HEK293 (cell line): ENCODE measurements at regions not wholly inside any gene's neighbourhood (a gene's known extent, or its start where the extent isn't known, plus 50 kb on each side); places are given as distances from the start of the nearest gene placed in this dataset.

Experiments used
- CTCF ChIA-PET: fragments of 350-600 bp; formaldehyde crosslinking; extraction: SDS; loops from one replicate; lab custom pipeline; 2021; ENCODE audit warnings: antibody characterized with exemption; lab: Yijun Ruan, JAX
- POLR2A ChIA-PET: fragments of 300-600 bp; formaldehyde crosslinking; extraction: SDS; loops from one replicate; lab custom pipeline; 2020; ENCODE audit warnings: antibody characterized with exemption, inconsistent platforms; lab: Yijun Ruan, JAX
- H3K27ac ChIP-seq: fragments of 200-500 bp; sonication (Bioruptor generic); 2 replicates; pipeline ENCODE4 v1.5.1; 2014; ENCODE audit warnings: low read depth, low read length, control low read depth, inconsistent platforms; ENCODE audit errors: extremely low read depth
- H3K36me3 ChIP-seq, 2 experiments: fragments of 200-500 bp in 1 of 2; sonication (Bioruptor generic) in 1 of 2; 1 replicate in 1 of 2; 2 replicates in 1 of 2; pipeline ENCODE4 v1.5.1; 2014 to 2017; ENCODE audit warnings: inconsistent platforms in 2 of 2, low read length in 2 of 2; ENCODE audit not compliant: control insufficient read depth in 2 of 2, insufficient read depth in 1 of 2
- H3K4me1 ChIP-seq: fragments of 200-500 bp; sonication (Bioruptor generic); 2 replicates; pipeline ENCODE4 v1.5.1; 2014; ENCODE audit warnings: mild to moderate bottlenecking, low read length, inconsistent platforms; ENCODE audit not compliant: control insufficient read depth, insufficient read depth
- H3K4me3 ChIP-seq: 2 replicates; pipeline ENCODE4 v1.5.1; 2011; ENCODE audit warnings: low read depth, mild to moderate bottlenecking, control low read depth, low read length, moderate library complexity
- H3K9me3 ChIP-seq: fragments of 200-500 bp; sonication (Bioruptor generic); 2 replicates; pipeline ENCODE4 v1.5.1; 2014; ENCODE audit warnings: low read depth, low read length, inconsistent platforms; ENCODE audit not compliant: control insufficient read depth, insufficient read depth
- AEBP2 ChIP-seq: fragments of 450-650 bp; formaldehyde crosslinking; IDR thresholded peaks from 2 replicates; pipeline ENCODE4 v1.5.1; 2016; ENCODE audit warnings: missing biosample characterization, missing genetic modification characterization, borderline replicate concordance
- GLI2 ChIP-seq: fragments of 450-650 bp; formaldehyde crosslinking; IDR thresholded peaks from 2 replicates; pipeline ENCODE4; 2017; ENCODE audit warnings: missing biosample characterization, missing genetic modification characterization, low read depth, borderline replicate concordance
- HOXA7 ChIP-seq: sonication (generic); formaldehyde crosslinking; IDR thresholded peaks from 2 replicates; pipeline ENCODE4 v1.8.1; 2022; ENCODE audit warnings: missing genetic modification reagents, borderline replicate concordance
- HOXC10 ChIP-seq: sonication (generic); formaldehyde crosslinking; IDR thresholded peaks from 2 replicates; pipeline ENCODE4 v1.8.1; 2023; ENCODE audit warnings: mild to moderate bottlenecking, missing genetic modification reagents
- PATZ1 ChIP-seq: fragments of 450-650 bp; formaldehyde crosslinking; IDR thresholded peaks from 2 replicates; pipeline ENCODE4 v1.5.1; 2016; ENCODE audit warnings: missing biosample characterization, missing genetic modification characterization
- WT1 ChIP-seq: fragments of 450-650 bp; formaldehyde crosslinking; IDR thresholded peaks from 2 replicates; pipeline ENCODE4 v1.5.1; 2016; ENCODE audit warnings: missing biosample characterization, missing genetic modification characterization
- YY2 ChIP-seq: fragments of 450-650 bp; formaldehyde crosslinking; IDR thresholded peaks from 2 replicates; pipeline ENCODE4 v1.5.1; 2016; ENCODE audit warnings: missing biosample characterization, missing genetic modification characterization
- ZBTB1 ChIP-seq: fragments of 450-650 bp; formaldehyde crosslinking; IDR thresholded peaks from 2 replicates; pipeline ENCODE4 v1.5.1; 2016; ENCODE audit warnings: missing biosample characterization, missing genetic modification characterization
- ZBTB11 ChIP-seq: fragments of 450-650 bp; formaldehyde crosslinking; conservative IDR thresholded peaks from 2 replicates; pipeline ENCODE4 v1.5.1; 2016; ENCODE audit warnings: low read depth, missing biosample characterization, missing genetic modification characterization
- ZBTB21 ChIP-seq: fragments of 450-650 bp; formaldehyde crosslinking; IDR thresholded peaks from 2 replicates; pipeline ENCODE4 v1.5.1; 2017; ENCODE audit warnings: missing biosample characterization, missing genetic modification characterization
- ZBTB6 ChIP-seq: fragments of 450-650 bp; formaldehyde crosslinking; IDR thresholded peaks from 2 replicates; pipeline ENCODE4 v1.5.1; 2017; ENCODE audit warnings: missing biosample characterization, missing genetic modification characterization
- ZFP37 ChIP-seq: fragments of 450-650 bp; formaldehyde crosslinking; IDR thresholded peaks from 2 replicates; pipeline ENCODE4 v1.5.1; 2016; ENCODE audit warnings: missing biosample characterization, missing genetic modification characterization
- ZNF148 ChIP-seq: fragments of 450-650 bp; formaldehyde crosslinking; IDR thresholded peaks from 2 replicates; pipeline ENCODE4 v1.5.0; 2017; ENCODE audit warnings: missing biosample characterization, missing genetic modification characterization, borderline replicate concordance
- ZNF18 ChIP-seq: fragments of 450-650 bp; formaldehyde crosslinking; IDR thresholded peaks from 2 replicates; pipeline ENCODE4 v1.5.1; 2016; ENCODE audit warnings: missing biosample characterization, missing genetic modification characterization
- ZNF202 ChIP-seq: fragments of 450-650 bp; formaldehyde crosslinking; IDR thresholded peaks from 2 replicates; pipeline ENCODE4 v1.5.1; 2016; ENCODE audit warnings: missing biosample characterization, missing genetic modification characterization, borderline replicate concordance
- ZNF248 ChIP-seq: fragments of 450-650 bp; formaldehyde crosslinking; IDR thresholded peaks from 2 replicates; pipeline ENCODE4 v1.5.1; 2017; ENCODE audit warnings: missing biosample characterization, missing genetic modification characterization
- ZNF324 ChIP-seq: fragments of 450-650 bp; formaldehyde crosslinking; IDR thresholded peaks from 2 replicates; pipeline ENCODE4 v1.5.1; 2016; ENCODE audit warnings: missing biosample characterization, missing genetic modification characterization
- ZNF416 ChIP-seq: fragments of 450-650 bp; formaldehyde crosslinking; IDR thresholded peaks from 2 replicates; pipeline ENCODE4 v1.5.1; 2016; ENCODE audit warnings: missing biosample characterization, missing genetic modification characterization
- ZNF514 ChIP-seq: fragments of 450-650 bp; formaldehyde crosslinking; IDR thresholded peaks from 2 replicates; pipeline ENCODE4 v1.5.1; 2016; ENCODE audit warnings: missing biosample characterization, missing genetic modification characterization
- ZNF521 ChIP-seq: fragments of 450-650 bp; formaldehyde crosslinking; IDR thresholded peaks from 2 replicates; pipeline ENCODE4 v1.5.1; 2017; ENCODE audit warnings: missing biosample characterization, mild to moderate bottlenecking, missing genetic modification characterization
- ZNF629 ChIP-seq: fragments of 450-650 bp; formaldehyde crosslinking; IDR thresholded peaks from 2 replicates; pipeline ENCODE4 v1.5.1; 2017; ENCODE audit warnings: missing biosample characterization, missing genetic modification characterization
- ZNF707 ChIP-seq: fragments of 450-650 bp; formaldehyde crosslinking; IDR thresholded peaks from 2 replicates; pipeline ENCODE4 v1.5.1; 2016; ENCODE audit warnings: missing biosample characterization, missing genetic modification characterization
- ZNF768 ChIP-seq: fragments of 450-650 bp; formaldehyde crosslinking; IDR thresholded peaks from 2 replicates; pipeline ENCODE4 v1.5.1; 2018; ENCODE audit warnings: missing biosample characterization, mild to moderate bottlenecking, missing genetic modification characterization
- ZNF837 ChIP-seq: fragments of 450-650 bp; formaldehyde crosslinking; IDR thresholded peaks from 2 replicates; pipeline ENCODE4 v1.5.1; 2016; ENCODE audit warnings: missing biosample characterization, missing genetic modification characterization
- ZSCAN16 ChIP-seq: fragments of 450-650 bp; formaldehyde crosslinking; IDR thresholded peaks from 2 replicates; pipeline ENCODE4 v1.5.1; 2016; ENCODE audit warnings: missing biosample characterization, missing genetic modification characterization

- Histone ChIP-seq H3K9me3 (no peaks in the 10 kb centered on the region), H3K4me3 (no peak overlapping the region), H3K27ac (no peak overlapping the region), H3K36me3 (no peaks in the 10 kb centered on the region), H3K4me1 (no peaks in the 10 kb centered on the region)
- CTCF ChIA-PET: interaction anchor here (1.7 kb wide), 1 partner anchor 220 kb away, joined by 4 read pairs; no protein-coding TSS in a partner anchor
- no peak for TF ChIP-seq AEBP2 (tag by site-specific recombination)
- TF ChIP-seq WT1 (tag by site-specific recombination): no peak
- TF ChIP-seq ZNF768: no peak
- TF ChIP-seq ZBTB6: no peak
- no peak for TF ChIP-seq ZNF248 (tag by site-specific recombination)
- TF ChIP-seq ZNF324 (tag by site-specific recombination): no peak
- TF ChIP-seq ZNF514 (tag by site-specific recombination): no peak
- TF ChIP-seq HOXC10: no peak
- TF ChIP-seq YY2 (tag by site-specific recombination): no peak
- TF ChIP-seq PATZ1 (tag by site-specific recombination): no peak
- TF ChIP-seq ZBTB21 (tag by site-specific recombination): no peak
- no peak for TF ChIP-seq ZNF416 (tag by site-specific recombination)
- no peak for TF ChIP-seq ZNF18 (tag by site-specific recombination)
- POLR2A ChIA-PET: no interaction called here
Observed at GRCh38 chr7:121774563-121774962, 98.4 kb upstream of the PTPRZ1 start.

GRCh38 chr7:121766676-121767075 is 106.3 kb upstream of the PTPRZ1 start:
- Histone ChIP-seq H3K36me3 (no peaks in the 10 kb centered on the region), H3K9me3 (no peaks in the 10 kb centered on the region), H3K4me1 (no peaks in the 10 kb centered on the region), H3K4me3 (no peak overlapping the region), H3K27ac (no peak overlapping the region)
- POLR2A ChIA-PET: no interaction called here
- CTCF ChIA-PET: no interaction called here
- no peak for TF ChIP-seq ZNF202 (tag by site-specific recombination)
- TF ChIP-seq ZSCAN16 (tag by site-specific recombination): no peak
- no peak for TF ChIP-seq ZNF629
- no peak for TF ChIP-seq HOXA7 (CRISPR knock-in tag)
- no peak for TF ChIP-seq GLI2
- no peak for TF ChIP-seq ZNF148 (tag by site-specific recombination)
- TF ChIP-seq ZFP37: no peak
- no peak for TF ChIP-seq ZNF707 (tag by site-specific recombination)
- no peak for TF ChIP-seq ZBTB11 (tag by site-specific recombination)
- no peak for TF ChIP-seq ZNF837 (tag by site-specific recombination)
- no peak for TF ChIP-seq ZBTB1 (tag by site-specific recombination)
- TF ChIP-seq ZNF521: no peak
